Nephron progenitor cell (in vitro differentiated cells): ENCODE measurements at regions not wholly inside any gene's neighbourhood (a gene's known extent, or its start where the extent isn't known, plus 50 kb on each side); places are given as distances from the start of the nearest gene placed in this dataset.

Experiments used
- DNase-seq: peaks from one replicate; pipeline ENCODE4 v3.0.0; 2021
- H3K27ac Mint-ChIP-seq: 2 replicates; pipeline ENCODE4 v1.8.0; 2021; ENCODE audit warnings: mild to moderate bottlenecking, moderate library complexity, mixed read lengths
- H3K27me3 Mint-ChIP-seq: 2 replicates; pipeline ENCODE4 v1.8.0; 2021; ENCODE audit warnings: mild to moderate bottlenecking, low read depth, mixed read lengths; ENCODE audit not compliant: poor library complexity
- H3K36me3 Mint-ChIP-seq: 2 replicates; pipeline ENCODE4 v1.8.0; 2021; ENCODE audit warnings: low read depth, mixed read lengths
- H3K4me1 Mint-ChIP-seq: 2 replicates; pipeline ENCODE4 v1.8.0; 2021; ENCODE audit warnings: mixed read lengths
- H3K4me3 Mint-ChIP-seq: 2 replicates; pipeline ENCODE4 v1.8.0; 2021; ENCODE audit warnings: mild to moderate bottlenecking, moderate library complexity, mixed read lengths
- H3K9me3 Mint-ChIP-seq: 2 replicates; pipeline ENCODE4 v1.8.0; 2021; ENCODE audit warnings: mild to moderate bottlenecking, moderate library complexity, mixed read lengths
- CTCF ChIP-seq: fragments of 200-600 bp; sonication (generic); IDR thresholded peaks from 2 replicates; pipeline ENCODE4 v1.5.0; 2021; ENCODE audit warnings: antibody characterized with exemption

- H3K27me3 Mint-ChIP-seq, result peaks cover 3% of the 10 kb centered on the region
- TF ChIP-seq CTCF, result no peak
- H3K9me3 Mint-ChIP-seq, result peaks cover 30% of the 10 kb centered on the region
- H3K36me3 Mint-ChIP-seq, result no peaks in the 10 kb centered on the region
- no peak overlapping the region for H3K27ac Mint-ChIP-seq
- DNase-seq, result no peak
- H3K4me3 Mint-ChIP-seq, result no peak overlapping the region
- no peaks in the 10 kb centered on the region for H3K4me1 Mint-ChIP-seq
These were observed 857.1 kb upstream of the GBE1 start for GRCh38 chr3:82618594-82618993.

- Mint-ChIP-seq H3K4me3 (no peak overlapping the region), H3K27ac (no peak overlapping the region), H3K27me3 (peaks cover 3% of the 10 kb centered on the region), H3K4me1 (no peaks in the 10 kb centered on the region), H3K36me3 (no peaks in the 10 kb centered on the region), H3K9me3 (no peaks in the 10 kb centered on the region)
- TF ChIP-seq CTCF, result no peak
- no peak for DNase-seq
These were observed 848.8 kb upstream of the GBE1 start for GRCh38 chr3:82610236-82610635.

GRCh38 chr3:82607391-82607790 is 845.9 kb upstream of the GBE1 start:
- no peak for DNase-seq
- Mint-ChIP-seq H3K4me1 (no peaks in the 10 kb centered on the region), H3K27me3 (peaks cover 3% of the 10 kb centered on the region), H3K9me3 (no peaks in the 10 kb centered on the region), H3K36me3 (no peaks in the 10 kb centered on the region), H3K27ac (no peak overlapping the region), H3K4me3 (no peak overlapping the region)
- no peak for TF ChIP-seq CTCF

- no peak for DNase-seq
- Mint-ChIP-seq H3K9me3 (peaks cover 35% of the 10 kb centered on the region), H3K27ac (no peak overlapping the region), H3K4me1 (no peaks in the 10 kb centered on the region), H3K36me3 (peaks cover 5% of the 10 kb centered on the region), H3K27me3 (no peaks in the 10 kb centered on the region), H3K4me3 (no peak overlapping the region)
- no peak for TF ChIP-seq CTCF
These were observed 835.4 kb upstream of the GBE1 start for GRCh38 chr3:82596805-82597204.

- DNase-seq, result no peak
- Mint-ChIP-seq H3K4me3 (no peak overlapping the region), H3K27ac (no peak overlapping the region), H3K27me3 (no peaks in the 10 kb centered on the region), H3K9me3 (peaks cover 35% of the 10 kb centered on the region), H3K36me3 (peaks cover 5% of the 10 kb centered on the region), H3K4me1 (no peaks in the 10 kb centered on the region)
- no peak for TF ChIP-seq CTCF
These were observed 834.1 kb upstream of the GBE1 start for GRCh38 chr3:82595530-82595929.

GRCh38 chr3:82587174-82587573 is 825.7 kb upstream of the GBE1 start:
- H3K9me3 Mint-ChIP-seq, result peaks cover 15% of the 10 kb centered on the region
- no peaks in the 10 kb centered on the region for H3K4me1 Mint-ChIP-seq
- DNase-seq, result no peak
- no peaks in the 10 kb centered on the region for H3K27me3 Mint-ChIP-seq
- no peak overlapping the region for H3K27ac Mint-ChIP-seq
- no peak for TF ChIP-seq CTCF
- H3K4me3 Mint-ChIP-seq, result no peak overlapping the region
- no peaks in the 10 kb centered on the region for H3K36me3 Mint-ChIP-seq
